Endothelial cell of umbilical vein (primary cell): ENCODE measurements at regions not wholly inside any gene's neighbourhood (a gene's known extent, or its start where the extent isn't known, plus 50 kb on each side); places are given as distances from the start of the nearest gene placed in this dataset.

Experiments used
- BruUV-seq: library from RNA; stranded (reverse); fragments of 400-500 nt; replicated peaks from 2 replicates; lab custom pipeline; 2021; lab: Mats Ljungman, UMichigan
- CTCF ChIA-PET: fragments of 300-600, 350-600 bp; sonication (Branson Sonifier 250); formaldehyde crosslinking; loops from one replicate; lab custom pipeline; 2021; ENCODE audit warnings: antibody characterized with exemption, inconsistent platforms; lab: Charles Lee
- POLR2A ChIA-PET: fragments of 300-600, 350-600 bp; sonication (Branson Sonifier 250); formaldehyde crosslinking; loops from one replicate; lab custom pipeline; 2021; ENCODE audit warnings: antibody characterized with exemption, inconsistent platforms; lab: Charles Lee
- DNase-seq: peaks from one replicate; pipeline ENCODE4 v3.0.0-alpha.2; 2011; ENCODE audit warnings: low read depth, low spot score
- FAIRE-seq: peaks from 2 replicates; lab custom pipeline; 2011; peaks lifted over from hg19 to GRCh38; lab: Jason Lieb, UNC
- H2AFZ ChIP-seq: 2 replicates; pipeline ENCODE4 v1.6.0; 2012; ENCODE audit warnings: low read depth, low read length, control low read depth, inconsistent platforms
- H3K27ac ChIP-seq: 2 replicates; pipeline ENCODE4 v1.5.1; 2011; ENCODE audit warnings: low read depth, mild to moderate bottlenecking, control low read depth, low read length, moderate library complexity; ENCODE audit not compliant: insufficient read depth
- H3K27me3 ChIP-seq, 2 experiments: 2 replicates each; pipeline versions ENCODE4 v1.6.0 to v1.6.1; 2011; ENCODE audit warnings: low read length in 2 of 2, mixed read lengths in 1 of 2; ENCODE audit not compliant: control insufficient read depth in 2 of 2, insufficient read depth in 2 of 2
- H3K36me3 ChIP-seq, 2 experiments: 2 replicates in 1 of 2; 3 replicates in 1 of 2; pipeline ENCODE4 v1.5.1; 2011; ENCODE audit warnings: low read length in 2 of 2, mild to moderate bottlenecking in 1 of 2, moderate library complexity in 1 of 2; ENCODE audit not compliant: control insufficient read depth in 2 of 2, insufficient read depth in 2 of 2; ENCODE audit errors: extremely low read depth in 1 of 2
- H3K4me1 ChIP-seq: 3 replicates; pipeline ENCODE4 v1.5.1; 2011; ENCODE audit warnings: mild to moderate bottlenecking, low read length; ENCODE audit not compliant: control insufficient read depth, insufficient read depth; ENCODE audit errors: extremely low read depth
- H3K4me2 ChIP-seq: 2 replicates; pipeline ENCODE4 v1.6.1; 2011; ENCODE audit warnings: low read length, control low read depth, mixed read lengths; ENCODE audit not compliant: insufficient read depth
- H3K4me3 ChIP-seq, 3 experiments: fragments of 200-600 bp in 1 of 3; sonication (generic), shearing (Covaris generic) in 1 of 3; replicated peaks in 1 of 3; 2 replicates each; pipeline ENCODE4 v1.5.1; 2011 to 2016; ENCODE audit warnings: control low read depth in 3 of 3, low read length in 3 of 3, mild to moderate bottlenecking in 2 of 3, inconsistent platforms in 1 of 3, low read depth in 1 of 3, moderate library complexity in 1 of 3; ENCODE audit not compliant: insufficient read depth in 1 of 3
- H3K79me2 ChIP-seq: 2 replicates; pipeline ENCODE4 v1.6.0; 2012; ENCODE audit warnings: low read length, inconsistent platforms; ENCODE audit not compliant: control insufficient read depth, insufficient read depth
- H3K9ac ChIP-seq: replicated peaks from 2 replicates; pipeline ENCODE3; 2011; ENCODE audit warnings: low read length, control low read depth; ENCODE audit not compliant: insufficient read depth; ENCODE audit errors: extremely low read depth
- H3K9me1 ChIP-seq: replicated peaks from 3 replicates; pipeline ENCODE4 v1.6.0; 2011; ENCODE audit warnings: mild to moderate bottlenecking, low read length; ENCODE audit not compliant: control insufficient read depth, insufficient read depth; ENCODE audit errors: extremely low read depth
- H3K9me3 ChIP-seq: replicated peaks from 2 replicates; pipeline ENCODE4 v1.5.1; 2012; ENCODE audit warnings: low read length, inconsistent platforms; ENCODE audit not compliant: control insufficient read depth, insufficient read depth
- H4K20me1 ChIP-seq: replicated peaks from 2 replicates; pipeline ENCODE3; 2011; ENCODE audit warnings: mild to moderate bottlenecking, low read length; ENCODE audit not compliant: control insufficient read depth, insufficient read depth; ENCODE audit errors: extremely low read depth
- EZH2 ChIP-seq: IDR thresholded peaks from 2 replicates; pipeline ENCODE4 v1.6.1; 2012; ENCODE audit warnings: borderline replicate concordance, low read depth, mild to moderate bottlenecking, moderate library complexity, low read length, inconsistent platforms; ENCODE audit not compliant: severe bottlenecking
- FOS ChIP-seq: IDR thresholded peaks from 2 replicates; pipeline ENCODE4 v1.6.1; 2011; ENCODE audit warnings: mild to moderate bottlenecking, low read length, moderate library complexity, borderline replicate concordance; ENCODE audit not compliant: insufficient read depth
- GATA2 ChIP-seq: IDR thresholded peaks from 2 replicates; pipeline ENCODE4 v1.7.0; 2011; ENCODE audit warnings: low read depth, mild to moderate bottlenecking, moderate library complexity, mixed read lengths, low read length; ENCODE audit not compliant: insufficient read length, insufficient read depth
- JUN ChIP-seq: IDR thresholded peaks from 2 replicates; pipeline ENCODE4 v1.6.1; 2011; ENCODE audit warnings: borderline replicate concordance, low read depth; ENCODE audit not compliant: insufficient read length, insufficient read depth
- MAX ChIP-seq: IDR thresholded peaks from 2 replicates; pipeline ENCODE4 v1.6.1; 2011; ENCODE audit not compliant: insufficient read depth, insufficient read length
- MYC ChIP-seq: IDR thresholded peaks from one replicate; pipeline ENCODE4 v1.6.1; 2011; ENCODE audit warnings: mild to moderate bottlenecking, low read depth, low read length
- POLR2A ChIP-seq: IDR thresholded peaks from 2 replicates; pipeline ENCODE4 v1.6.1; 2012; ENCODE audit warnings: low read depth, mild to moderate bottlenecking, control low read depth, low read length
- POLR2AphosphoS5 ChIP-seq: IDR thresholded peaks from 2 replicates; pipeline ENCODE4 v1.6.1; 2012; ENCODE audit warnings: low read depth, mild to moderate bottlenecking, control low read depth, low read length, moderate library complexity; ENCODE audit not compliant: insufficient read depth
- dilution Hi-C: fragments of 300-500 bp; cut with MboI; formaldehyde crosslinking; loops from one replicate; pipeline ENCODE4 v1.15.0; 2019; ENCODE audit warnings: low sequenced_read_pairs; ENCODE audit not compliant: extremely low pct_ligation_motif_present
- intact Hi-C: fragments of 100-400 bp; cut with micrococcal nuclease; formaldehyde crosslinking; loops from one replicate; pipeline ENCODE4 v1.10.0; 2022
- TF ChIP-seq, protein P1 (sequence below), 2 donors: IDR thresholded peaks; 1 replicate in 1 of 2; 2 replicates in 1 of 2; pipeline ENCODE4 v1.5.1; 2011; ENCODE audit warnings: low read length in 2 of 2, mild to moderate bottlenecking in 2 of 2, moderate library complexity in 2 of 2, control low read depth in 1 of 2, inconsistent platforms in 1 of 2, low read depth in 1 of 2; ENCODE audit not compliant: insufficient read depth in 1 of 2; ENCODE audit errors: extremely low read depth in 1 of 2

GRCh38 chr3:88440701-88441100, 290.9 kb downstream of the C3orf38 start:
- no peaks in the 10 kb centered on the region for H3K36me3 ChIP-seq
- no peaks in the 10 kb centered on the region for H3K9me3 ChIP-seq
- H3K4me3 ChIP-seq, result no peak overlapping the region
- BruUV-seq, result no TSS peak
- no peak overlapping the region for H3K27ac ChIP-seq
- H3K9me1 ChIP-seq, result no peaks in the 10 kb centered on the region
- no peak for FAIRE-seq
- no peaks in the 10 kb centered on the region for H3K27me3 ChIP-seq
- dilution Hi-C loops (no loop called here), intact Hi-C loops (no loop called here)
- no peaks in the 10 kb centered on the region for H4K20me1 ChIP-seq
- H2AFZ ChIP-seq, result no peak overlapping the region
- no peaks in the 10 kb centered on the region for H3K79me2 ChIP-seq
- DNase-seq, result no peak
- H3K9ac ChIP-seq, result no peak overlapping the region
- no peaks in the 10 kb centered on the region for H3K4me1 ChIP-seq
- TF ChIP-seq, protein P1, sequence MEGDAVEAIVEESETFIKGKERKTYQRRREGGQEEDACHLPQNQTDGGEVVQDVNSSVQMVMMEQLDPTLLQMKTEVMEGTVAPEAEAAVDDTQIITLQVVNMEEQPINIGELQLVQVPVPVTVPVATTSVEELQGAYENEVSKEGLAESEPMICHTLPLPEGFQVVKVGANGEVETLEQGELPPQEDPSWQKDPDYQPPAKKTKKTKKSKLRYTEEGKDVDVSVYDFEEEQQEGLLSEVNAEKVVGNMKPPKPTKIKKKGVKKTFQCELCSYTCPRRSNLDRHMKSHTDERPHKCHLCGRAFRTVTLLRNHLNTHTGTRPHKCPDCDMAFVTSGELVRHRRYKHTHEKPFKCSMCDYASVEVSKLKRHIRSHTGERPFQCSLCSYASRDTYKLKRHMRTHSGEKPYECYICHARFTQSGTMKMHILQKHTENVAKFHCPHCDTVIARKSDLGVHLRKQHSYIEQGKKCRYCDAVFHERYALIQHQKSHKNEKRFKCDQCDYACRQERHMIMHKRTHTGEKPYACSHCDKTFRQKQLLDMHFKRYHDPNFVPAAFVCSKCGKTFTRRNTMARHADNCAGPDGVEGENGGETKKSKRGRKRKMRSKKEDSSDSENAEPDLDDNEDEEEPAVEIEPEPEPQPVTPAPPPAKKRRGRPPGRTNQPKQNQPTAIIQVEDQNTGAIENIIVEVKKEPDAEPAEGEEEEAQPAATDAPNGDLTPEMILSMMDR (IDR thresholded peaks at IDR 0.05; ENCODE audit: extremely low read depth in 1 of 2, insufficient read depth in 1 of 2, low read depth in 1 of 2, low read length in 2 of 2), result no peak
- no peak for TF ChIP-seq GATA2
- TF ChIP-seq FOS, result no peak
- no peak for TF ChIP-seq POLR2AphosphoS5
- TF ChIP-seq MYC, result no peak
- no peak for TF ChIP-seq MAX
- TF ChIP-seq EZH2, result no peak
- TF ChIP-seq JUN, result no peak
- TF ChIP-seq POLR2A, result no peak
- no peak overlapping the region for H3K4me2 ChIP-seq
- ChIA-PET POLR2A (no interaction called here), CTCF (no interaction called here)
